Activated T-cell treated with anti-CD3 and anti-CD28 coated beads for 24 hours (primary cell): ENCODE measurements at regions not wholly inside any gene's neighbourhood (a gene's known extent, or its start where the extent isn't known, plus 50 kb on each side); places are given as distances from the start of the nearest gene placed in this dataset.
"Not testable (repeated sequence)": the region's sequence is repeated elsewhere in the genome, so short reads cannot be mapped to it uniquely, and the experiment has no call there.

Source experiments
- DNase-seq: peaks from one replicate; pipeline ENCODE4 v3.0.0-alpha.2; 2020; ENCODE audit warnings: low read depth

GRCh38 chr7:114806590-114807162, 115.2 kb upstream of the MDFIC start:
- DNase-seq = no peak

- no peak for DNase-seq
Observed at GRCh38 chr7:114812570-114812969, 109.3 kb upstream of the MDFIC start.

GRCh38 chr7:114813624-114814023, 108.3 kb upstream of the MDFIC start:
- DNase-seq = no peak

- not testable (repeated sequence) for DNase-seq
Observed at GRCh38 chr7:114817036-114817435, 104.9 kb upstream of the MDFIC start.

GRCh38 chr7:114818501-114818900, 103.4 kb upstream of the MDFIC start:
- no peak for DNase-seq

- DNase-seq = no peak
Observed at GRCh38 chr7:114819616-114820362, 102.1 kb upstream of the MDFIC start.

GRCh38 chr7:114821030-114821900, 100.6 kb upstream of the MDFIC start:
- DNase-seq = no peak

GRCh38 chr7:114822131-114822530, 99.8 kb upstream of the MDFIC start:
- no peak for DNase-seq

GRCh38 chr7:114822844-114823243, 99.0 kb upstream of the MDFIC start:
- no peak for DNase-seq

GRCh38 chr7:114823290-114823689, 98.6 kb upstream of the MDFIC start:
- no peak for DNase-seq

GRCh38 chr7:114825423-114825951, 96.4 kb upstream of the MDFIC start:
- DNase-seq = peak; percentile 53

- DNase-seq = no peak
Observed at GRCh38 chr7:114830952-114831351, 90.9 kb upstream of the MDFIC start.

GRCh38 chr7:114832906-114833595, 88.8 kb upstream of the MDFIC start:
- DNase-seq = no peak

- DNase-seq = no peak
Observed at GRCh38 chr7:114835303-114835702, 86.6 kb upstream of the MDFIC start.

- no peak for DNase-seq
Observed at GRCh38 chr7:114835861-114836260, 86.0 kb upstream of the MDFIC start.

GRCh38 chr7:114842551-114843065, 79.3 kb upstream of the MDFIC start:
- no peak for DNase-seq

GRCh38 chr7:114843102-114843501, 78.8 kb upstream of the MDFIC start:
- DNase-seq = no peak

GRCh38 chr7:114851406-114852061, 70.4 kb upstream of the MDFIC start:
- no peak for DNase-seq

GRCh38 chr7:114852293-114852692, 69.6 kb upstream of the MDFIC start:
- no peak for DNase-seq

GRCh38 chr7:114853189-114853588, 68.7 kb upstream of the MDFIC start:
- no peak for DNase-seq

- no peak for DNase-seq
Observed at GRCh38 chr7:114854369-114854768, 67.5 kb upstream of the MDFIC start.
